ENCODE measurements at regions not wholly inside any gene's neighbourhood (a gene's known extent, or its start where the extent isn't known, plus 50 kb on each side); places are given as distances from the start of the nearest gene placed in this dataset.

DNA sequence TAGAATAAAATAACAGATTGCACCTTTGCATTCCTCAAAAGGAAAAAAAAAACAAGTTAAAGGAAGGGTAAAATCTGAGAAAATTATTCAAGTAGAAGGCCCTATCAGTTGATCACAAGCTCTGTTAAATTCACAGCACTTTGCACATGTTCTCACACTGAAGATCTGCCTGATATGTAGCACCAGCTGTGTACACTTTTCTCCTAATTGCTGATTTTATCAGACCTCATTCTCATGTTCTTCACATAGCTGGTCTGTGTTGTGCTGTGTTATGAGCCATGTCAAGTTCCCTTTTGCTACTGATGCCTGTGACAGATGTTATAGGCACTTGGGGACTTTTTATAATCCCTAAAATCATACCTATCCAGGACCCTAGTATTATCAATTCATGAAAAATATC is 390.4 kb upstream of the PRR16 start:
- H3K27me3 Mint-ChIP-seq = no peaks in the 10 kb centered on the region
- no peaks in the 10 kb centered on the region for H3K4me1 Mint-ChIP-seq
- no peaks in the 10 kb centered on the region for H3K9me3 ChIP-seq (ENCODE audit: control insufficient read depth, low read length, poor library complexity, severe bottlenecking)
- no peak for DNase-seq
- no peak overlapping the region for H3K27ac Mint-ChIP-seq
- H3K4me3 Mint-ChIP-seq = no peak overlapping the region
- ATAC-seq = no peak
- H3K36me3 Mint-ChIP-seq (ENCODE audit: low read depth) = no peaks in the 10 kb centered on the region

DNA sequence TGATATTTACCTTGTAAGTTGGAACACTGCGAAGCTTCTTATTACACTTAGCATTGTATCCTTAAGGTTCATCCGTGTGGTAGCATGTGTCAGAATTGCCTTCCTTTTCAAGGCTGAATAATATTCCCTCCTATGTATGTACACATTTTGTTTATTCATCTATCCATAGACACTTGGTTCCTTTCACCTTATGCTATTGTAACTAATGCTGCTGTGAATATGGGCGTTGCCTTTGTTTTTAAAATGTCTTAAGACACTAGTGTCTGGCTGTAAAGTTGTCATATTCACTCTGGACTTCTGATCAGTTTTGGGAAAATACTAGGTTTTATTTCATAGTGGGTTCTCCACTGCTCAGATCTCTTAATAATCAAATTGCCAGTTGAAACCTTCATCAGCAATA is 383.3 kb upstream of the PRR16 start:
- H3K9me3 ChIP-seq (ENCODE audit: control insufficient read depth, low read length, poor library complexity, severe bottlenecking) = no peaks in the 10 kb centered on the region
- no peak overlapping the region for H3K4me3 Mint-ChIP-seq
- no peak for ATAC-seq
- DNase-seq = no peak
- no peaks in the 10 kb centered on the region for H3K4me1 Mint-ChIP-seq
- H3K27ac Mint-ChIP-seq = no peak overlapping the region
- no peaks in the 10 kb centered on the region for H3K36me3 Mint-ChIP-seq (ENCODE audit: low read depth)
- no peaks in the 10 kb centered on the region for H3K27me3 Mint-ChIP-seq

DNA sequence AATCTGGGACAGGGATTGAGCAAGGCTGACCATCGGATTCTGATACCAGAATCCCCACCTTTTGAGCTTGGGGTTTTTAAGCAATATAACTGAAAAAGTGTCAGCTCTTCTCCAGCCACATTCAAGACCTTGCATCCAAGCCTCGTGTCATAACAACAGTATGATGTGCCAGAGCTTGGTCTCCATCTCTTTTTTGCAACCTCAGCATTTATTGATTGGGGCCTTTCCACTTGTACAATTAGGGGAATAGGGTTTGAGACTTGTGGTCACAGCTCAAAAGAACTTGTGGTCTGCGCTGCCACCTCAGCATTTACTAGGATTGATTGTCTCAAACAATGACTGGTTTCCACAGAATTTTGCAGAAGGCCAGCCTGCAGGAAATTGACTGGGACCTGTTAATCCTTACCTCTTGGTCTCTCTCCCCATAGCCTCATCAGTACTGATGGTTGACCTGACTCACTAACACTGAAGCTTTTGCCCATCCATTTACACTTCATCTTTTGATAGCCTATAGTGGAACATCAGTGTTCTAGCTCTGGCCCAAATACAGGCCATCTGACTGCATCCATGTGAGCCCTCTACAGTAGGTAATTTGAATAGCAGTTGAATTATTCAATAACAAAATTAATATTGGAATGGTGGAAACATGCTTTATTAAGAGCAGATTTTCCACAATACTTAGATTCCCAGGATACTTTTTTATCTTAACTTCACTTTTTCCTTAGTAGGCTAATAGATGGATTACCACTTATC is 381.6 kb upstream of the PRR16 start:
- Mint-ChIP-seq H3K27ac (no peak overlapping the region), H3K36me3 (ENCODE audit: low read depth) (no peaks in the 10 kb centered on the region), H3K4me3 (no peak overlapping the region), H3K4me1 (no peaks in the 10 kb centered on the region), H3K27me3 (no peaks in the 10 kb centered on the region)
- no peaks in the 10 kb centered on the region for H3K9me3 ChIP-seq (ENCODE audit: control insufficient read depth, low read length, poor library complexity, severe bottlenecking)
- DNase-seq = no peak
- no peak for ATAC-seq

DNA sequence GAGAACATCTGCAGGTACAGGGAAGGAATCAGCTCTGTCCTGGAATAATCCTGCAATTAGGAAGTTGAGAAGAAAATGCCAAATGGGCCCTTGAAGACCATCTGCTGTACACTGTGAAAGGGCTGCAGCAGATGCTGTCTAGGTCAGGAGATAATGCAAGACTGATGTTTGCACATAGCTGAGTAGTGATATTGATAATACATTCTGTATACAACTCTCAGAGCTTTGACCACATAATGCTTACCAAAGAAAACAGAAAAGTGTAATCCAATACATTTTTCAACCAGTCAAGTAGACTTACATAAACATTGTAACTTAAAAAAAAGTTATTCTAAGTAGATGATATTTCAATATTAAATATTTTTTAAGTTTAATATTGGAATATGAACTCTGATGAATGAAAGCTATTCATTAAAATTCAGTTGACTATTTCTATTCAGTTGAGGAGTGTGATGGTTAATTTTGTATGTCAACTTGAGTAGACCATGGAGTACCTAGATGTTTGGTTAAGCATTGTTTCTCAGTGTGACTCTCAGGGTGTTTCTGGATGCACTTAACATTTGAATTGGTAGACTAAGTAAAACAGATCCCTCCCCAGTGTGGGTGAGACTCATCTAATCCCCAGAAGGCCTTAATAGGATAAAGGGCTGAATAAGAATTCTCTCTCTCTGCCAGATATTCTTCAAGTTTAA is 380.1 kb upstream of the PRR16 start:
- no peaks in the 10 kb centered on the region for H3K9me3 ChIP-seq (ENCODE audit: control insufficient read depth, low read length, poor library complexity, severe bottlenecking)
- no peak for ATAC-seq
- no peak overlapping the region for H3K4me3 Mint-ChIP-seq
- no peaks in the 10 kb centered on the region for H3K27me3 Mint-ChIP-seq
- H3K36me3 Mint-ChIP-seq (ENCODE audit: low read depth) = no peaks in the 10 kb centered on the region
- DNase-seq = no peak
- H3K27ac Mint-ChIP-seq = no peak overlapping the region
- no peaks in the 10 kb centered on the region for H3K4me1 Mint-ChIP-seq

DNA sequence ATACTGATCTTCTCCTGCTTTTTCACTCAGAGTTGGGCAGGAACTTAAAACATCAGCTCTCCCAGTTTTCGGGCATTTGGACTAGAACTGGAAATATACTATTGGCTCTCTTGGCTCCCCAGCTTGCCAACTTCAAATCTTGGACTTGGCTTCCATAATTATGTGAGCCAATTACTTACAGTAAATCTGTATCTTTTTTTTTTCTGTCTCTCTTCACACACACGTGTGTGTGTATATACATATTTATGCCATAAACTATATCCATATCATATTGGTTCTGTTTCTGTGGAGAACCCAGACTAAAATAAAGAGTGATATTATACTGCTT is 379.6 kb upstream of the PRR16 start:
- no peaks in the 10 kb centered on the region for H3K9me3 ChIP-seq (ENCODE audit: control insufficient read depth, low read length, poor library complexity, severe bottlenecking)
- H3K4me3 Mint-ChIP-seq = no peak overlapping the region
- H3K36me3 Mint-ChIP-seq (ENCODE audit: low read depth) = no peaks in the 10 kb centered on the region
- DNase-seq (no peak), ATAC-seq (no peak)
- H3K27me3 Mint-ChIP-seq = no peaks in the 10 kb centered on the region
- no peak overlapping the region for H3K27ac Mint-ChIP-seq
- H3K4me1 Mint-ChIP-seq = no peaks in the 10 kb centered on the region

DNA sequence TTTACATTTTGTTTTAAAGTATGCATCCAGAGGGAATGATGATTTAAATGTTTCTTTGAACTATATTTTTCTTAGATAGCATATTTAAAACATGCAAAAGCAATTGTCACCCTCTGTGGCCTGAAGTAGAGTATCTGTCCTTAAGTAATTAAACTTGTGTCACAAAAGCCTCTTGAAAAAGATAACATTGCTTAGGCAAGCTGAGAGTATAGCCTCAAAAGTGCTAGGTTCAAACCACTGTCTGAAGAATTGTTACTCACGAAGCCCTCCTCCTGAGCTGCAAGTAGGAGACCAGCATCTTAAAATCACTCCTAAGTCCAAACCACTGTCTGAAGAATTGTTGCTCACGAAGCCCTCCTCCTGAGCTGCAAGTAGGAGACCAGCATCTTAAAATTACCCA is 378.0 kb upstream of the PRR16 start:
- DNase-seq = no peak
- no peaks in the 10 kb centered on the region for H3K9me3 ChIP-seq (ENCODE audit: control insufficient read depth, low read length, poor library complexity, severe bottlenecking)
- no peak for ATAC-seq
- no peaks in the 10 kb centered on the region for H3K27me3 Mint-ChIP-seq
- no peaks in the 10 kb centered on the region for H3K4me1 Mint-ChIP-seq
- H3K4me3 Mint-ChIP-seq = no peak overlapping the region
- H3K36me3 Mint-ChIP-seq (ENCODE audit: low read depth) = no peaks in the 10 kb centered on the region
- no peak overlapping the region for H3K27ac Mint-ChIP-seq

DNA sequence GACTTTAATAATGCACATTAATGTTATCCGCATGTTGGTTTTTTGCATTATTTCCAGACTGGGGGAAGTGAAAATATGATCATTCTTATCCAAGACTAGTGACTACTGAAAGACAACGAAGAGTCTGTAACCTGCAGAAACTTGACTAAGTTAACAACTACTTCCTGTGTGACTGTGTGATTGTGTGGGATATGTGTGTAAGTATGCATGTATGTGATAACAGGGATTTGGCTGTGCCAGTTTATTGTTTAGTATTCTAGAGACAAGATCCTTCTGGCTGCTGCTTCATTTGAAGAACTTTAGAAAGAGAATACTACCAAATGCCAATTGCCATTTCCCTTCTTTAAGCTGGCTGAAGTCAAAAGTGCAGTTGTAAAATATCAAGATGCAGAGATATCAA is 375.7 kb upstream of the PRR16 start:
- H3K27ac Mint-ChIP-seq = no peak overlapping the region

DNA sequence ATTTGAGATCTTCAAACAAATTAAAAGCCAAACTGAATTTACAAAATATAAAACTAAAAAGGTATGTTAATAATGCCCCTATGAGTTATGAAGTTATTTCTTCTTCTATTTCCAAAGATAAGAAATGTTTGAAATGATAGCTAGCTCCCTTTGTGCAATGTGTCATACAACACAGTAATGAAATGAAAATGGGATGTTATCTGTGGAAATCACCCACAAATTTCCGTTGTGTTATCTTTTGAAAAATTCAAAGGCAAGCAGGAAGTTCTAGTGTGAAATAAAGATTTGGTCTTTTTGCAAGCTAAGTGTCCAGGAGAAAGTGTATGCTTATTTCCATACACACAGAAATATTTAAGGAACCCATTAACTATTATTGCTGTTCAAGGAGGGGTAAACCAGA is 375.3 kb upstream of the PRR16 start:
- no peaks in the 10 kb centered on the region for H3K4me1 Mint-ChIP-seq
- H3K36me3 Mint-ChIP-seq (ENCODE audit: low read depth) = no peaks in the 10 kb centered on the region
- no peak overlapping the region for H3K27ac Mint-ChIP-seq
- no peaks in the 10 kb centered on the region for H3K27me3 Mint-ChIP-seq
- H3K9me3 ChIP-seq (ENCODE audit: control insufficient read depth, low read length, poor library complexity, severe bottlenecking) = no peaks in the 10 kb centered on the region
- no peak for ATAC-seq
- no peak for DNase-seq
- H3K4me3 Mint-ChIP-seq = no peak overlapping the region

More for the DNA sequence above, 375.7 kb upstream of the PRR16 start:
- Mint-ChIP-seq H3K4me3 (no peak overlapping the region), H3K4me1 (no peaks in the 10 kb centered on the region), H3K27me3 (no peaks in the 10 kb centered on the region), H3K36me3 (ENCODE audit: low read depth) (no peaks in the 10 kb centered on the region)
- DNase-seq (no peak), ATAC-seq (no peak)
- H3K9me3 ChIP-seq (ENCODE audit: control insufficient read depth, low read length, poor library complexity, severe bottlenecking) = no peaks in the 10 kb centered on the region

DNA sequence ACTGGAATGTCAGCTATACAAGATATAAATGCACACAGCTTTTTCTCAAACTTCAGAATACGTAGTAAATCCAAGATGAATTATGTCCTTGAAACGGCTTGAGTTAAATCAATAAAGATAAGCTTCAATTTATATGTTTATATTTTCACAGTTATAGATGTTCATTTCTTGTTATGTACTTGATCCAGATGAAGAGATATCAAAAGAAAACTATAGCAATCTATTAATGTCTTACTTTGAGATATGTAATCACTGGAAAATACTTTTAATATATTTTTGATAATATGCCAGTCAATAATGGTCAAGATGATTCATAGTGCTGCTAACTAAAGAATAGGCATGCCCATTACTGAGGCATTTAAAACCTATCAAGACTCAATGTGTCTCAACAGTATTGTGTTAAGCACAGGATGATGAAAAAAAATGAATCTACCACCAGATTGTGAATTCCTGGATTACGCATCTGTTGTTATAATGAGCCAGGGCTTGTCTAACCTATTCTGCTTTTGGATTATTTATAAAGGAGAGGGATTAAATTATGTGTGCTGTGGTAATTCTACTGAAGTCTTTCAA is 372.6 kb upstream of the PRR16 start:
- no peak overlapping the region for H3K4me3 Mint-ChIP-seq
- no peak for ATAC-seq

DNA sequence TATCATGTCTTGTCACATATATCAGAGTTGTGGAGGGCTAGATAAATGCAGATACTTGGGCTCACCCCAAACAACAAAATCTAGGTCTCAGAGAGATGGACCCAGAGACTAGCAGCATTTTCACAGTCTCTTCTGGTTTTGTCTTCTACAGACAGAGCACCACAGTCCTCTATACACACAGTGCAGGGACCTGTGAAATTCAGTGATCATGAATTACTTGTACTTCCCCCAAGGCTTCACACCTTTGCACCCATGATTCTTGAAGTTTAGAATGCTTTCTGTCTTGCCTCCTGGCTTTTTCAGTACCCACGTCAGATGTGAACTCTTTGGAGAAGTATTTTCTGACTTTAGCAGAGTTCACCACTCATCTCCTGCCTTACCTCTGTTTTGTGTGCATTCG is 371.5 kb upstream of the PRR16 start:
- no peak for DNase-seq
- ATAC-seq = no peak
- Mint-ChIP-seq H3K36me3 (ENCODE audit: low read depth) (no peaks in the 10 kb centered on the region), H3K27me3 (no peaks in the 10 kb centered on the region), H3K4me1 (no peaks in the 10 kb centered on the region), H3K4me3 (no peak overlapping the region), H3K27ac (no peak overlapping the region)
- no peaks in the 10 kb centered on the region for H3K9me3 ChIP-seq (ENCODE audit: control insufficient read depth, low read length, poor library complexity, severe bottlenecking)

More for the DNA sequence above, 372.6 kb upstream of the PRR16 start:
- Mint-ChIP-seq H3K36me3 (ENCODE audit: low read depth) (no peaks in the 10 kb centered on the region), H3K27me3 (no peaks in the 10 kb centered on the region), H3K27ac (no peak overlapping the region), H3K4me1 (no peaks in the 10 kb centered on the region)
- no peak for DNase-seq
- no peaks in the 10 kb centered on the region for H3K9me3 ChIP-seq (ENCODE audit: control insufficient read depth, low read length, poor library complexity, severe bottlenecking)

DNA sequence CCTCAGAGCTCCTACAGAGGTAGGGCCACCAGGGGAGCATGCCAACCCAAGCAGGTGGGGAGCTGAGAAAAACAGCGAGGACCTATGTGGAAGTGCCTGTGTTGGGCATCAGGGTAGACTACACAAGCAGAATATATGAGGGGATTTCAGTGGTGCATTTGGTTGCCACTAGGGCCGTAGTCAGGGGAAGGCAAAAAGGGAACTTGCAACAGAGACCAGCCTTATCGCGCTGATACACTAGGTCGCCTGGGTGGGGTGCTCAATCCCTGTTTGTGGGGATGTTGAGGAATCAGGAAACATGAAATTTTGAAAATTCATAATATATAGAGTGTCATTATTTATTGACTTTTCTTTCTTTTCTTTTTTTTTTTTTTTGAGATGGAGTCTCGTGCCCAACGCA is 370.9 kb upstream of the PRR16 start:
- H3K27ac Mint-ChIP-seq = no peak overlapping the region

DNA sequence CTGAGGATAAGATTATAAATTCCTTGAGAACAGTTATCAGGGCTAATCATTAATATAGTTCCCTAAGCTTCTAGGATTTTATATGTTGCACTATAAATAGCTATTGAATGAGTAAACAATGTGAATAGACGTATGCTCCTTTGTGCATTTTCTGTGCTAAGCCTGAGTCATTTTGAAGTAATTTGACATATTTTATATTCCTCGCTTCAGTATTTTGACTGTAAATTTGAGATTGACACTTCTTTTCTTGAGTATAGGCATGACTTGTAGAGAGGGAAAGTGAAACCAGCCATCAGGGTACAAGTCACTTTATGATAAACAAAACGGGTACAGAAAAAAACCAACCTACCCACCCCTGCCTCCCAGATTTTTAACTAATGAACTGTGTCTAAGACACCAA is 367.7 kb upstream of the PRR16 start:
- Mint-ChIP-seq H3K4me1 (no peaks in the 10 kb centered on the region), H3K4me3 (no peak overlapping the region), H3K36me3 (ENCODE audit: low read depth) (no peaks in the 10 kb centered on the region), H3K27me3 (no peaks in the 10 kb centered on the region), H3K27ac (no peak overlapping the region)
- H3K9me3 ChIP-seq (ENCODE audit: control insufficient read depth, low read length, poor library complexity, severe bottlenecking) = no peaks in the 10 kb centered on the region
- DNase-seq (no peak), ATAC-seq (no peak)

More for the DNA sequence above, 370.9 kb upstream of the PRR16 start:
- DNase-seq (no peak), ATAC-seq (peak; percentile 20)
- H3K4me1 Mint-ChIP-seq = no peaks in the 10 kb centered on the region
- no peaks in the 10 kb centered on the region for H3K36me3 Mint-ChIP-seq (ENCODE audit: low read depth)
- no peak overlapping the region for H3K4me3 Mint-ChIP-seq
- H3K27me3 Mint-ChIP-seq = no peaks in the 10 kb centered on the region
- H3K9me3 ChIP-seq (ENCODE audit: control insufficient read depth, low read length, poor library complexity, severe bottlenecking) = no peaks in the 10 kb centered on the region

DNA sequence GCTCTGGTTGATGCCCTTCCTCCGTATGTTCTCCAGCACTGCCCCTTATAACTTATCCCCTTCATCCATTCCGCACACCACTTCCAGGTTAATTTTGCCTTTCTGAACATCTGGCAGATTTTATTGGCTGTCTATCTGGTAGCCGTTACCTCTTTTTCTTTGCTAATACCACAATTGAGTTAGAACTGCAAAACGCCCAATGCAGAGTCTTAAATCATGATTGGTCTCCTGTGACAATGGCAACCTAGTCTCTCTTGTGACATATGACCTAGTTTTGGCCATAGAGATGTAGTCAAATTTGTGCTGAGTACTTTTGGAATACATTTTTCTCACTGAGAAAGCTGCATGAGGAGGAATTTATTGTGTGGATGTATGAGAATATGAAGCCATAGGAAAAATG is 365.7 kb upstream of the PRR16 start:
- Mint-ChIP-seq H3K36me3 (ENCODE audit: low read depth) (no peaks in the 10 kb centered on the region), H3K27ac (no peak overlapping the region), H3K27me3 (no peaks in the 10 kb centered on the region), H3K4me1 (no peaks in the 10 kb centered on the region), H3K4me3 (no peak overlapping the region)
- H3K9me3 ChIP-seq (ENCODE audit: control insufficient read depth, low read length, poor library complexity, severe bottlenecking) = no peaks in the 10 kb centered on the region
- no peak for ATAC-seq
- no peak for DNase-seq

All from T-helper 17 cell (primary cell).